B cell (primary cell): ENCODE measurements at regions not wholly inside any gene's neighbourhood (a gene's known extent, or its start where the extent isn't known, plus 50 kb on each side); places are given as distances from the start of the nearest gene placed in this dataset.

Experiments used
- ATAC-seq: fragments of 200-7000 bp; cut with Tn5 transposase; one replicate; pipeline ENCODE4 v1.10.0; 2021; ENCODE audit warnings: low read depth, mild to moderate bottlenecking, moderate number of reproducible peaks, moderate library complexity
- CTCF ChIA-PET: fragments of 350-600 bp; sonication (Branson Sonifier 250); formaldehyde crosslinking; loops from one replicate; lab custom pipeline; 2021; ENCODE audit warnings: antibody characterized with exemption, inconsistent platforms; lab: Charles Lee
- POLR2A ChIA-PET: fragments of 350-600 bp; sonication (Branson Sonifier 250); formaldehyde crosslinking; loops from one replicate; lab custom pipeline; 2021; ENCODE audit warnings: antibody characterized with exemption; lab: Charles Lee
- DNase-seq: peaks from one replicate; pipeline ENCODE4 v3.0.0; 2013
- H2AFZ ChIP-seq: 2 replicates; pipeline ENCODE4 v1.6.1; 2012; ENCODE audit warnings: mild to moderate bottlenecking, low read depth, low read length; ENCODE audit not compliant: insufficient read depth, poor library complexity, severe bottlenecking
- H3K27ac ChIP-seq, 2 donors: 1 replicate in 1 of 2; 2 replicates in 1 of 2; pipeline ENCODE4 v1.5.1; 2012 to 2013; ENCODE audit warnings: low read length in 2 of 2, mild to moderate bottlenecking in 2 of 2, moderate library complexity in 1 of 2
- H3K27me3 ChIP-seq, 4 experiments: fragments of 200-600 bp in 1 of 4; sonication (generic) in 1 of 4; replicated peaks in 1 of 4; 1 replicate in 2 of 4; 2 replicates in 2 of 4; pipeline versions ENCODE4 v1.6.1 to v1.7.0; 2013 to 2016; ENCODE audit warnings: low read length in 3 of 4, mild to moderate bottlenecking in 2 of 4, mixed read lengths in 1 of 4, moderate library complexity in 1 of 4; ENCODE audit not compliant: insufficient read depth in 4 of 4, control insufficient read depth in 3 of 4; ENCODE audit errors: control extremely low read depth in 1 of 4
- H3K36me3 ChIP-seq, 2 experiments: replicated peaks in 1 of 2; 1 replicate in 1 of 2; 2 replicates in 1 of 2; pipeline versions ENCODE4 v1.6.1 to v1.7.1; 2013; ENCODE audit warnings: low read length in 1 of 2; ENCODE audit not compliant: insufficient read depth in 2 of 2, control insufficient read depth in 1 of 2; ENCODE audit errors: control extremely low read depth in 1 of 2, extremely low read depth in 1 of 2
- H3K4me1 ChIP-seq, 2 donors: fragments of 200-600 bp in 1 of 2; sonication (generic) in 1 of 2; 1 replicate in 1 of 2; 2 replicates in 1 of 2; pipeline versions ENCODE4 v1.5.1 to v1.6.1; 2013 to 2017; ENCODE audit warnings: low read length in 2 of 2; ENCODE audit not compliant: control insufficient read depth in 2 of 2, insufficient read depth in 2 of 2
- H3K4me2 ChIP-seq: replicated peaks from 2 replicates; pipeline ENCODE3; 2012; ENCODE audit warnings: mild to moderate bottlenecking, low read depth, low read length; ENCODE audit not compliant: poor library complexity, severe bottlenecking
- H3K4me3 ChIP-seq, 5 experiments: fragments of 200-600 bp in 1 of 5; sonication (generic) in 1 of 5; 1 replicate in 3 of 5; 2 replicates in 2 of 5; pipeline versions ENCODE4 v1.5.1 to v1.7.0; 2011 to 2016; ENCODE audit warnings: low read length in 4 of 5, mild to moderate bottlenecking in 4 of 5, low read depth in 2 of 5, control low read depth in 1 of 5, moderate library complexity in 1 of 5; ENCODE audit not compliant: insufficient read depth in 1 of 5; ENCODE audit errors: control extremely low read depth in 1 of 5, extremely low read depth in 1 of 5
- H3K79me2 ChIP-seq: fragments of 200-600 bp; sonication (generic); one replicate; pipeline ENCODE4 v1.6.0; 2016; ENCODE audit warnings: low read length; ENCODE audit not compliant: control insufficient read depth, insufficient read depth
- H3K9ac ChIP-seq: fragments of 200-600 bp; sonication (generic); 2 replicates; pipeline ENCODE4 v1.6.1; 2017; ENCODE audit warnings: mild to moderate bottlenecking, low read length, moderate library complexity
- H3K9me3 ChIP-seq, 3 donors: one replicate each; pipeline versions ENCODE4 v1.6.1 to v1.7.1; 2013; ENCODE audit warnings: low read length in 2 of 3; ENCODE audit not compliant: control insufficient read depth in 2 of 3, insufficient read depth in 1 of 3; ENCODE audit errors: control extremely low read depth in 1 of 3
- H4K20me1 ChIP-seq: 2 replicates; pipeline ENCODE4 v1.6.0; 2012; ENCODE audit warnings: mild to moderate bottlenecking, low read length; ENCODE audit not compliant: insufficient read depth, control insufficient read depth, poor library complexity, severe bottlenecking
- H3K27ac Mint-ChIP-seq: one replicate; pipeline ENCODE4 v1.8.0; 2021; ENCODE audit warnings: mixed read lengths
- H3K27me3 Mint-ChIP-seq: one replicate; pipeline ENCODE4 v1.8.0; 2021; ENCODE audit warnings: mixed read lengths
- H3K4me1 Mint-ChIP-seq: one replicate; pipeline ENCODE4 v1.8.0; 2021; ENCODE audit warnings: mixed read lengths
- H3K4me3 Mint-ChIP-seq: one replicate; pipeline ENCODE4 v1.8.0; 2021; ENCODE audit warnings: mixed read lengths
- H3K9me3 Mint-ChIP-seq: one replicate; pipeline ENCODE4 v1.8.0; 2022; ENCODE audit warnings: mixed read lengths; ENCODE audit not compliant: insufficient read depth
- CTCF ChIP-seq: fragments of 200-600 bp; IDR thresholded peaks from one replicate; pipeline ENCODE4 v1.8.0; 2022; ENCODE audit warnings: antibody characterized with exemption, mild to moderate bottlenecking
- EZH2 ChIP-seq: IDR thresholded peaks from 2 replicates; pipeline ENCODE4 v1.6.1; 2012; ENCODE audit warnings: borderline replicate concordance, low read depth, mild to moderate bottlenecking, moderate library complexity, low read length; ENCODE audit not compliant: insufficient read depth, poor library complexity, severe bottlenecking
- WGBS: methylation state at CpG from one replicate; pipeline ENCODE4 v1.1.5; 2013; ENCODE audit warnings: missing lambda C conversion rate; ENCODE audit not compliant: insufficient coverage; 5-methylcytosine and 5-hydroxymethylcytosine counted together
- intact Hi-C: fragments of 100-400 bp; cut with micrococcal nuclease; formaldehyde crosslinking; loops from one replicate; pipeline ENCODE4 v1.10.0; 2022

- H3K79me2 ChIP-seq: no peaks in the 10 kb centered on the region
- H3K4me1 ChIP-seq: no peaks in the 10 kb centered on the region
- H3K9ac ChIP-seq: no peak overlapping the region
- no peak overlapping the region for H3K27ac ChIP-seq
- H3K4me1 Mint-ChIP-seq: no peaks in the 10 kb centered on the region
- H3K4me2 ChIP-seq: no peak overlapping the region
- ChIA-PET POLR2A (no interaction called here), CTCF (no interaction called here)
- no peaks in the 10 kb centered on the region for H3K27me3 Mint-ChIP-seq
- no peaks in the 10 kb centered on the region for H3K9me3 ChIP-seq
- H3K27ac Mint-ChIP-seq: no peak overlapping the region
- intact Hi-C loops: no loop called here
- no peak overlapping the region for H3K4me3 Mint-ChIP-seq
- no peaks in the 10 kb centered on the region for H3K27me3 ChIP-seq
- no peaks in the 10 kb centered on the region for H3K36me3 ChIP-seq
- H3K4me3 ChIP-seq: no peak overlapping the region
- DNase-seq (no peak), ATAC-seq (no peak)
- H3K9me3 Mint-ChIP-seq: no peaks in the 10 kb centered on the region
- no peaks in the 10 kb centered on the region for H4K20me1 ChIP-seq
- H2AFZ ChIP-seq: no peak overlapping the region
- TF ChIP-seq EZH2 (no peak), CTCF (no peak)
Measured at GRCh38 chr13:70798385-70798784, 690.1 kb upstream of the KLHL1 start.

- H2AFZ ChIP-seq: no peak overlapping the region
- no peak overlapping the region for H3K4me2 ChIP-seq
- Mint-ChIP-seq H3K27me3 (no peaks in the 10 kb centered on the region), H3K4me1 (no peaks in the 10 kb centered on the region), H3K4me3 (no peak overlapping the region), H3K9me3 (no peaks in the 10 kb centered on the region), H3K27ac (no peak overlapping the region)
- ChIA-PET POLR2A (no interaction called here), CTCF (no interaction called here)
- H3K27ac ChIP-seq: no peak overlapping the region
- no peak overlapping the region for H3K9ac ChIP-seq
- H3K4me3 ChIP-seq: no peak overlapping the region
- H3K79me2 ChIP-seq: no peaks in the 10 kb centered on the region
- no peaks in the 10 kb centered on the region for H3K36me3 ChIP-seq
- H3K27me3 ChIP-seq: no peaks in the 10 kb centered on the region
- no CpG with 5 or more reads among the region's 3 CpGs for WGBS
- ATAC-seq (no peak), DNase-seq (no peak)
- intact Hi-C loops: no loop called here
- no peaks in the 10 kb centered on the region for H3K4me1 ChIP-seq
- TF ChIP-seq CTCF: no peak
- no peak for TF ChIP-seq EZH2
- no peaks in the 10 kb centered on the region for H3K9me3 ChIP-seq
- no peaks in the 10 kb centered on the region for H4K20me1 ChIP-seq
Measured at GRCh38 chr13:70795484-70795883, 687.2 kb upstream of the KLHL1 start.
